H1 (cell line): ENCODE measurements at regions not wholly inside any gene's neighbourhood (a gene's known extent, or its start where the extent isn't known, plus 50 kb on each side); places are given as distances from the start of the nearest gene placed in this dataset.

ENCODE experiments used
- CTCF ChIA-PET: fragments of 300-600 bp; sonication (Branson Sonifier 250); formaldehyde crosslinking; loops from one replicate; lab custom pipeline; 2021; ENCODE audit not compliant: partially characterized antibody; lab: Charles Lee
- POLR2A ChIA-PET: fragments of 300-600 bp; sonication (Branson Sonifier 250); formaldehyde crosslinking; loops from one replicate; lab custom pipeline; 2021; ENCODE audit warnings: inconsistent platforms; ENCODE audit not compliant: partially characterized antibody; lab: Charles Lee
- DNase-seq, 2 experiments: peaks; one replicate each; pipeline versions ENCODE4 v3.0.0 to v3.0.0-alpha.2; 2010 to 2022; ENCODE audit warnings: low spot score in 2 of 2, low read depth in 1 of 2, mixed read lengths in 1 of 2
- FAIRE-seq: peaks from 2 replicates; lab custom pipeline; 2011; peaks lifted over from hg19 to GRCh38; lab: Jason Lieb, UNC
- H2AFZ ChIP-seq: 2 replicates; pipeline ENCODE4 v1.8.1; 2012; ENCODE audit warnings: low read length, inconsistent platforms
- H2AK5ac ChIP-seq: 2 replicates; pipeline ENCODE4 v1.6.1; 2013; ENCODE audit warnings: low read depth, low read length
- H2BK120ac ChIP-seq: replicated peaks from 2 replicates; pipeline ENCODE3; 2013; ENCODE audit warnings: low read depth, low read length, inconsistent platforms
- H2BK12ac ChIP-seq: 2 replicates; pipeline ENCODE4 v1.6.1; 2013; ENCODE audit warnings: low read depth, low read length
- H2BK15ac ChIP-seq: 2 replicates; pipeline ENCODE4 v1.6.1; 2013; ENCODE audit warnings: low read length
- H2BK20ac ChIP-seq: 2 replicates; pipeline ENCODE4 v1.6.1; 2013; ENCODE audit warnings: low read length
- H2BK5ac ChIP-seq: 2 replicates; pipeline ENCODE4 v1.6.1; 2013; ENCODE audit warnings: low read depth, low read length
- H3K14ac ChIP-seq: 2 replicates; pipeline ENCODE4 v1.6.1; 2013; ENCODE audit warnings: inconsistent platforms; ENCODE audit not compliant: insufficient read length
- H3K18ac ChIP-seq: 2 replicates; pipeline ENCODE4 v1.6.1; 2013; ENCODE audit warnings: low read length; ENCODE audit errors: extremely low read depth
- H3K23ac ChIP-seq: 2 replicates; pipeline ENCODE4 v1.6.1; 2013; ENCODE audit warnings: inconsistent platforms; ENCODE audit not compliant: insufficient read length
- H3K23me2 ChIP-seq: 2 replicates; pipeline ENCODE4 v1.6.1; 2013; ENCODE audit warnings: low read depth, low read length
- H3K27ac ChIP-seq: 2 replicates; pipeline ENCODE4 v1.6.1; 2011; ENCODE audit warnings: low read depth, low read length, inconsistent platforms
- H3K27me3 ChIP-seq, 4 experiments: replicated peaks in 1 of 4; 1 replicate in 1 of 4; 2 replicates in 3 of 4; pipeline versions ENCODE4 v1.6.1 to v1.8.1; 2011 to 2013; ENCODE audit warnings: low read length in 3 of 4, mild to moderate bottlenecking in 3 of 4, inconsistent platforms in 2 of 4, mixed read lengths in 2 of 4, moderate library complexity in 1 of 4; ENCODE audit not compliant: control insufficient read depth in 3 of 4, insufficient read depth in 3 of 4; ENCODE audit errors: extremely low read depth in 1 of 4
- H3K36me3 ChIP-seq, 4 experiments: 2 replicates each; pipeline versions ENCODE4 v1.6.1 to v1.8.1; 2011 to 2013; ENCODE audit warnings: mild to moderate bottlenecking in 4 of 4, low read length in 3 of 4, moderate library complexity in 2 of 4, control low read depth in 1 of 4, inconsistent platforms in 1 of 4; ENCODE audit not compliant: insufficient read depth in 4 of 4, control insufficient read depth in 2 of 4
- H3K4ac ChIP-seq: replicated peaks from 2 replicates; pipeline ENCODE3; 2013; ENCODE audit warnings: low read length, low read depth, mixed read lengths, inconsistent platforms; ENCODE audit not compliant: insufficient read length
- H3K4me1 ChIP-seq, 4 experiments: replicated peaks in 1 of 4; 1 replicate in 1 of 4; 2 replicates in 3 of 4; pipeline versions ENCODE4 v1.6.1 to v1.8.1; 2011 to 2013; ENCODE audit warnings: low read length in 3 of 4, inconsistent platforms in 2 of 4, mixed read lengths in 1 of 4; ENCODE audit not compliant: insufficient read depth in 4 of 4, control insufficient read depth in 3 of 4
- H3K4me2 ChIP-seq, 2 experiments: 2 replicates each; pipeline versions ENCODE4 v1.6.1 to v1.8.1; 2011 to 2013; ENCODE audit warnings: low read depth in 2 of 2, low read length in 2 of 2, control low read depth in 1 of 2, inconsistent platforms in 1 of 2, mild to moderate bottlenecking in 1 of 2; ENCODE audit not compliant: insufficient read depth in 1 of 2
- H3K4me3 ChIP-seq, 4 experiments: fragments of 200-600, 300-600 bp in 1 of 4; sonication (generic), shearing (Covaris generic), sonication (Bioruptor Twin) in 1 of 4; 2 replicates each; pipeline versions ENCODE4 v1.5.1 to v1.8.1; 2011 to 2016; ENCODE audit warnings: low read length in 4 of 4, low read depth in 3 of 4, control low read depth in 2 of 4, inconsistent platforms in 2 of 4, mild to moderate bottlenecking in 2 of 4, mixed read lengths in 1 of 4, moderate library complexity in 1 of 4; ENCODE audit not compliant: insufficient read depth in 2 of 4; ENCODE audit errors: extremely low read depth in 1 of 4
- H3K56ac ChIP-seq: replicated peaks from 2 replicates; pipeline ENCODE3; 2013; ENCODE audit warnings: low read depth, mild to moderate bottlenecking, mixed read lengths, low read length, inconsistent platforms; ENCODE audit not compliant: insufficient read length
- H3K79me1 ChIP-seq: 2 replicates; pipeline ENCODE4 v1.6.1; 2013; ENCODE audit warnings: low read depth, low read length, control low read depth
- H3K79me2 ChIP-seq, 2 experiments: 2 replicates each; pipeline versions ENCODE4 v1.6.1 to v1.8.1; 2012 to 2013; ENCODE audit warnings: low read length in 2 of 2, mild to moderate bottlenecking in 2 of 2, inconsistent platforms in 1 of 2; ENCODE audit not compliant: insufficient read depth in 2 of 2, control insufficient read depth in 1 of 2
- H3K9ac ChIP-seq, 4 experiments: replicated peaks in 1 of 4; 1 replicate in 1 of 4; 2 replicates in 3 of 4; pipeline versions ENCODE4 v1.6.1 to v1.8.1; 2011 to 2013; ENCODE audit warnings: low read depth in 3 of 4, low read length in 3 of 4, control low read depth in 2 of 4, mild to moderate bottlenecking in 2 of 4, moderate library complexity in 2 of 4, inconsistent platforms in 1 of 4; ENCODE audit errors: extremely low read depth in 1 of 4
- H3K9me3 ChIP-seq, 2 experiments: 2 replicates each; pipeline versions ENCODE4 v1.6.1 to v1.8.1; 2012 to 2013; ENCODE audit warnings: mild to moderate bottlenecking in 2 of 2, moderate library complexity in 2 of 2, control low read depth in 1 of 2, inconsistent platforms in 1 of 2, low read depth in 1 of 2, low read length in 1 of 2, mixed read lengths in 1 of 2; ENCODE audit not compliant: insufficient read depth in 2 of 2
- H4K20me1 ChIP-seq, 2 experiments: replicated peaks in 1 of 2; 2 replicates each; pipeline versions ENCODE3 to v1.8.1; 2011 to 2013; ENCODE audit warnings: inconsistent platforms in 2 of 2, low read length in 2 of 2, mild to moderate bottlenecking in 1 of 2; ENCODE audit not compliant: insufficient read depth in 2 of 2, control insufficient read depth in 1 of 2
- H4K5ac ChIP-seq: 2 replicates; pipeline ENCODE4 v1.6.1; 2013; ENCODE audit warnings: low read length, low read depth, mixed read lengths, inconsistent platforms; ENCODE audit not compliant: insufficient read length
- H4K8ac ChIP-seq: 2 replicates; pipeline ENCODE4 v1.8.0; 2013; ENCODE audit warnings: mild to moderate bottlenecking, moderate library complexity, low read length, inconsistent platforms; ENCODE audit not compliant: insufficient read depth; ENCODE audit errors: extremely low read depth
- H4K91ac ChIP-seq: replicated peaks from 2 replicates; pipeline ENCODE3; 2013; ENCODE audit warnings: low read length, mixed read lengths, inconsistent platforms; ENCODE audit not compliant: insufficient read length
- CEBPB ChIP-seq: IDR thresholded peaks from 2 replicates; pipeline ENCODE4 v1.6.1; 2012; ENCODE audit warnings: low read depth, low read length
- POLR2A ChIP-seq, 2 experiments: IDR thresholded peaks; 1 replicate in 1 of 2; 2 replicates in 1 of 2; pipeline ENCODE4 v1.6.1; 2011; ENCODE audit warnings: low read depth in 2 of 2, low read length in 2 of 2, mild to moderate bottlenecking in 2 of 2; ENCODE audit errors: control extremely low read depth in 1 of 2
- SP1 ChIP-seq: IDR thresholded peaks from 2 replicates; pipeline ENCODE4 v1.6.1; 2011; ENCODE audit warnings: low read depth, low read length
- ZNF274 ChIP-seq: IDR thresholded peaks from 2 replicates; pipeline ENCODE4 v1.7.0; 2012; ENCODE audit warnings: low read length, borderline replicate concordance; ENCODE audit errors: extremely low read depth
- WGBS, 2 experiments: shearing (Covaris generic) in 1 of 2; methylation state at CpG; one replicate each; pipeline versions ENCODE4 v1.1.6 to v1.1.7; 2013 to 2015; ENCODE audit warnings: low lambda C conversion rate in 2 of 2, mixed read lengths in 2 of 2, inconsistent platforms in 1 of 2, low coverage in 1 of 2, missing lambda C conversion rate in 1 of 2; ENCODE audit not compliant: insufficient replicate concordance in 2 of 2, insufficient coverage in 1 of 2, insufficient read length in 1 of 2; ENCODE audit errors: extremely low coverage in 1 of 2, missing lambda C conversion rate in 1 of 2; 5-methylcytosine and 5-hydroxymethylcytosine counted together

GRCh38 chr10:90992462-90992861 is 71.6 kb upstream of the ANKRD1 start:
- 82% methylated on average over 2 of the region's 2 CpGs; no CpG with 5 or more reads in 1 of the 2 experiments for WGBS, 2 experiments

More at GRCh38 chr10:90992462-90992861, 71.6 kb upstream of the ANKRD1 start:
- CTCF ChIA-PET, result no interaction called here
- Histone ChIP-seq H2BK120ac (no peak overlapping the region), H2AK5ac (no peak overlapping the region), H3K4me3 (no peak overlapping the region), H2AFZ (no peak overlapping the region), H3K18ac (no peak overlapping the region), H3K27me3 (peaks cover 0 to 1% (median 0%) of the 10 kb centered on the region in 4 experiments; a peak in 3 of 7 replicates), H3K23ac (no peak overlapping the region), H2BK5ac (no peak overlapping the region), H3K23me2 (no peaks in the 10 kb centered on the region), H2BK20ac (no peak overlapping the region), H3K9ac (no peak overlapping the region), H3K79me2 (no peaks in the 10 kb centered on the region), H3K4ac (no peak overlapping the region), H2BK12ac (no peak overlapping the region), H3K9me3 (no peaks in the 10 kb centered on the region), H4K91ac (no peak overlapping the region), H3K4me1 (no peaks in the 10 kb centered on the region), H4K5ac (no peak overlapping the region), H2BK15ac (no peak overlapping the region), H3K36me3 (no peaks in the 10 kb centered on the region), H3K56ac (no peak overlapping the region), H3K79me1 (no peaks in the 10 kb centered on the region), H3K27ac (no peak overlapping the region), H4K8ac (no peak overlapping the region), H4K20me1 (no peaks in the 10 kb centered on the region), H3K14ac (no peak overlapping the region), H3K4me2 (no peak overlapping the region)
- FAIRE-seq, result no peak
- POLR2A ChIA-PET, result no interaction called here
- DNase-seq, result no peak
- TF ChIP-seq SP1 (no peak), ZNF274 (no peak), CEBPB (no peak), POLR2A (IDR thresholded peaks at IDR 0.05; ENCODE audit: control extremely low read depth in 1 of 2, low read depth in 2 of 2, low read length in 2 of 2) (no peak)
